RPMI8226 (cell line): ENCODE measurements at regions not wholly inside any gene's neighbourhood (a gene's known extent, or its start where the extent isn't known, plus 50 kb on each side); places are given as distances from the start of the nearest gene placed in this dataset.

Source experiments
- DNase-seq: peaks from one replicate; pipeline ENCODE4 v3.0.0-alpha.2; 2015

DNA sequence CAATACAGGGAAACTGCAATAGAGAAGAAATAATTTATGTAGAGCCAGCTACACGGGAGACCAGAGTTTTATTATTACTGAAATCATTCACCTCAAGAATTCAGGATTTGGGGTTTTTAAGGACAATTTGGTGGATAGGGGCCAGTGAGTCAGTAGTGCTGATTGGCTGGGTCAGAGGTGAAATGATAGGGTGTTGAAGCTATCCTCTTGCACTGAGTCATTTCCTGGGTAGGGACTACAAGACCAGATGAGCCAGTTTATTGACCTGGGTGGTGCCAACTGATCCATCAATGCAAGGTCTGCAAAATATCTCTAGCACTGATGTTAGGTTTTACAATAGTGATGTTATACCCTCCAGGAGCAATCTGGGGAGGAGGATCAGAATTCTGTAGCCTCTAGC lies 486.3 kb downstream of the LRIG3 start:
- DNase-seq: no peak

DNA sequence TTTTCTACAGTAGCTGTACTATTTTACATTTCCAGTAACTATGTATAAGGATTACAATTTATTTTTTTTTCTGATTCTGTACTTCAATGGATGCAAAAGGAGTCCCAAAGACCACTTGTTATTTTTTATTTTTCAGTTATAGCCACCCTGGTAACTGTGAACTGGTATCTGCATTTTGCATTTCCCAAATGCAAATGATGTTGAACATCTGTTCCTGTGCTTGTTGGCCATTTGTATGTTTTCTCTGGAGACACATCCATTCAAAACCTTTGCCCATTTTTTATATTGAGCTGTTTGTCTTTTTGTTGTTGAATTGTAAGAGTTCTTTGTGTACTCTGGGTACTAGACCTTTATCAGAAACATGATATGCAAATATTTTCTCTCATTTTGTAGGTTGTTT lies 485.6 kb downstream of the LRIG3 start:
- DNase-seq: no peak

DNA sequence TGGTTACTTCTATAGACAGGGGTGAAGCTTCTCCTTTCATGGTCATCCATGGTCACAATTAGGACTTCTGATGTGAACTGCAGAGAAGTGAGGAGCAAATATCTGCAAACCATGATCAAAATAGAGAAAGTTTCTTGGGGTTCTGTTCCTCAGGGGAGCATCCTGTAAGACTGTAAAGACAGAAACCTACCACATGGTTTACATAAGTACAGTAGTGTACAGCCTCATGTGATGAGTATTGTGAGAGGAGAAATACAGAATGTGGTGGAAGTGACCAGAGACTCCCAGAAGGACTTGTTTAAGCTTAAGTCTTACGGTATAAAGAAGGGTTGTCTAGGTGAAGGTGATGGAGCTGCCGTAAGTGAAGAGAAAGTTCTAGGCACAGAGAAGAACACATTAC lies 484.7 kb downstream of the LRIG3 start:
- DNase-seq: no peak

DNA sequence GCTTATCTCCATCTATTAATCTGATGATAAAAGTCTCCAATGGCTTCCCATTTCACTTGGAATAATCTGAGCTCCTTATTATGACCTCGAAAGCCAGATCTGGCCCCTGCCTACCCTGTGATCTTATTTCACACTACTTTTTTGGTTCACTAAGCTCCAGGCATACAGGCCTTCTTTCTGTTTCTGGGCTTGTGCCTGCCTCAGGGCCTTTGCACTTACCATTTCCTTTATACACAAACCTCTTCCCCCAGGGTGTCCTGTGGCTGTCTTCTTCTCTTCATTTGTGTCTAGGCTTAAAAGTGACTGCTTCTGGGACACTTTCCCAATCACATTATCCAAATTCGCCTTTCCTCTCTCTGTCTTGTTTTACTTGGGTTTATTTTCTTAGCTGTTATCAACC lies 478.8 kb downstream of the LRIG3 start:
- DNase-seq: no peak

DNA sequence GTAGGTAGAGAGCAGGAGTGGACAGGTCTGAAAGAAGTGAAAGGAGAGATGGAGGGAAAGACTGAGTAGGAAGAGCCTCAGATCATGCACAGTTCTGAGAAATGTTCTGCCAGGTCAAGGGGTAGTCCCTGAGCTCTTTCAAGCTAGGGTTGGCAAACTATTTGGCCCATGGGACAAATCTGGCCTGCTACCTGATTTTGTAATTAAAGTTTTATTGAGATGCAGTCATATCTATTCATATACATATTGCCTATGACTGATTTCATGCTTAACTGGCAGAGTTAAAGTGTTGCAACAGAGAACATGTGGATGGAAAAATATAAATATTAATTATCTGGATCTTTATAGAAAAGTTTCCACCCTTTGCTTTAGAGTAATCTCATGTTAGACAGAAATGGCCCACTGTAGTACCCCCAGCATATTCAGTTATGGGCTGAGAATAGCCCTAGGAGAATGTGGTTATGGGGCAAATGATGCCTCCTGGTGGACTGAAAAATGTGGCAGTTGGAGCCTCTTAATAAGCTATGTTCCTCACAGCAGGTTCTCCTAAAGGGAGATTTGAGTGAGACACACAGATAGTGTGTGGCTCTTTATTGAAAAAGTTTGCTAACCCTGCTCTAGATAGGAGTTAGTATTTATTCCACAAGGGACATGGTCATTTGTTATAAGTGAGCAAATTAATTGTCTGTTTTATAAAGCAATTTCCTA lies 476.9 kb downstream of the LRIG3 start:
- DNase-seq: peak; percentile 26

DNA sequence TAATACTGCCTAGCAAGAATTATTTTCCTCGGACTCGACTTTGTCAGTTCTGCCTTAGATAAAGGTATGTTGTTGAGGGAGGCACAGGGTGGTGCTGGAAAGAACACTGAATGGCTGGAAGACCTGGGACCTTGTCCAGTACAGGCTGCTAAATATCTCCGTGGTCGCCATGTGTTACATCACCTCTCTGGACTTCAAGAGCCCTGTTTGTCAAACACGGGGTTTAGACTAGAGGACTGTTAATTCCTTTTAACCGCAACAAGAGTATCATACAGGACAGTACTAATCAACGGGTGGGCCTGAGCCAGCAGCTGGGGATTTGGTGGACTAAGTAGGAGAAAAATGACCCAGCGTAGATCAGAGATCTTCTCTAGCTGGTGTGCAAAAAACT lies 476.3 kb downstream of the LRIG3 start:
- no peak for DNase-seq

DNA sequence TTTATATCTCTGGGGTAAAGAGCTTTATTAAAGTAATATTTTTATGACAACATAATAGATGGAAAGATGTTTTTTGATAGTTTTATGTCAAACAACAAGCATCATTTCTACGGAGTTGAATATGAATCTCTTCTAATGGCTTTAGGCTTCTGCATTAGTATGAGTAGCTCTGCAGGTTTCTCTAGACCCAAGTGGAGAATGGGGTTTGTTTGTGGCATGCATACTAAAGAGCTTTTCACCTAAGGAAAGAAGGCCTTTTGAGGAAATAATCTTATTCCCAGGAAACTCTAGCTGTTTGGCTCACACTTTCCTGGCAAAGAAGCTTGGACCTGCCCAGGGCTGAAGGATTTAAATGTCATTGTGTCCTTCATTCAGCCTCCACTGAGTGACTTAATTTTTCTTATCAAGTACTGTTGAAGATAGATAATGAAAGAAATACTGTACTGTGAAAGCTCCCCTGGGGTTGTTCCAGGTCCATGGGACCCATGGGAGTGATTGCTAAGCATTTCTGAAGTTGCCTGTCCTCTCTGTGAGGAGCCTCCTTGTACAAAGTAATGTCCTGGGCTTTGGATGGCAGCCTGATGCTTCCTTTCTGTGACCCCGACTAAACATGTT lies 469.3 kb downstream of the LRIG3 start:
- DNase-seq: no peak

DNA sequence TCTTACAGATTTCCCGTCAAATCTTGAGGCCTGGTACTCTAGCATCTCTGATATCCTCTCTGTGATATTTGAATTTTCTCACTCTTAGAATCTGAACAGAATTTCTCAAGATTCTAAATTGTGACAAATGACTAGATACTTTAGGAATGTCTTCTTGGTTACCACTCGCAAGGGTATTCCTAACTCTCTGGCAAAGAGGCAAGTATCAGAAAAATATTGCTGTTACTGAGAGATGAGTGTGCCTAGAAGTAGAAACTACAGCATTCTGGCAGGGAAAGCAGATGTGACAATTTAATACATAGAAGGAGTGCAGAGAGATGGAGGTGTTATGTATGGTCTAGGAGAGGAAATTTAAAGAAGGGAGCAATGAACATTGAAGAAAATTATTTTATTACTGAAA lies 467.8 kb downstream of the LRIG3 start:
- DNase-seq: no peak

DNA sequence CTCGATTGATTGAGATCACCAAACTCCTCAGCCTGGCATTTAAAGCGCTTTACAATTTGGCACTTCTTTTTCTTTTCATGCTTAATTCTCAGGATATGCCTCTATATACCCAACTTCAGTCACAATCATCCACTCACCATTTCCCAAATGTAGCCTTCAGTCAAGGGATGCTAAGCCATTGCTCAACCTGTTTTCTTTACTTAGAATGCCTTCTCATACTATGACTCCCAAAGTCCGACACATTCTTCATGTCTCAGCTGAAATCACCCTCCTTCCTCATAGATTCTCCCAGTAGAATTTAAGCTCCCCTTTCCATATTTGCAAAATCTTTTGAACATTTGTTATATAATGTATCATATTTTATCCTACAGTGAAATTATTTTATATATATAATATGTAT lies 467.0 kb downstream of the LRIG3 start:
- no peak for DNase-seq

DNA sequence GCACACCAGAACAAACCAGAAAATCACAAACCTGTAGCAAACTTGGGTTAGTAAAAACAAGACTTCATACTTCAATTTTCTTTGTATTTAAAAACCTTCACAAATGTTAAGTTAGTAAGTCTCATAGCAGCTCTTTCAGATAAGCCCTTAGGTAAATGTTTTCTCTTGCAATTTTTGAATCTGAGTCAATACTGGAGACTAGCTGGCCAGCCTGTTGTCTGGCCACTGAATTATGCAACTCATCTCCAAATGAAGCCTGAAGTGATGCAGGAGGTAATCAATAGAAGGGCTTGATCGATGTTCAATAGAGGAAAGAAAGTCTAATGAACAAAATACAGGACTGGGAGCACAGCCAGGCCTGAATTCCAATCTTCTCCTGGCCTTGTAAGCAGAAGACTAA lies 465.2 kb downstream of the LRIG3 start:
- no peak for DNase-seq

DNA sequence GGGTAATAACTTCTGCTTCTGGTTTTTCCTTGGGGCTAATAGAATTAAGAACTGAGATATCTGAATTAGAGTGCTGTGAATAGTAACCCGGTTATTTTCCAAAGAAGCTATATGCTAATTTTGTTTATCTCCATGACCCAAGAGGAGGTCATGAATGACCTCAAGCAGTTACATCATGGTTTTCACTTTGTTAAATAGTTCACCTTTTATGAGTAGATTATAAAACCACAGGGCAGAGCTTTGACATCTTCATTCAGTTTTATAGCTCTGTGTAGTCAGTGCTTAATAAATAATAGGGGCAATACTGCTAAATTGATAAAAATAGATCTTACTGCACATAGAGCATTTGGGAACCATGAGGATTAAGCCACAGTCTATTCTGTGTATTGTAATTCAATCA lies 462.2 kb downstream of the LRIG3 start:
- no peak for DNase-seq

DNA sequence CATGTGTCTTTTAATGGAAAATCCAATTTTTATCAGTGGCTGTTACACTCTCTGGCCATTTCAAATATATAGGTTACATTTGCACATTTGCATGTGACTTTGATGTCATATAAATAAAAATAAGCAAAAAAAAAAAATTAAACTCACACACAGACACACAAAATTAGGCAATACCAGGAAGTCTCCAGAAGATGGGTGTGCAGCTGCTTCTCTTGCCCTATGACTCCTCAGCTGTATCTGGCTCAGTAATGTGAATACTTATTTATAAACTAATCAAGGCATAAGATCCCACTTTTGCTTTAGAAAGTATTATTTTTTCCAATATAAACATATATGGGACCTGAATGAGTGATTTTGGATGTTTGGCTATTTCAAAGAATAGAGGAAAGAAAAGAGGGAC lies 461.1 kb downstream of the LRIG3 start:
- DNase-seq: no peak

DNA sequence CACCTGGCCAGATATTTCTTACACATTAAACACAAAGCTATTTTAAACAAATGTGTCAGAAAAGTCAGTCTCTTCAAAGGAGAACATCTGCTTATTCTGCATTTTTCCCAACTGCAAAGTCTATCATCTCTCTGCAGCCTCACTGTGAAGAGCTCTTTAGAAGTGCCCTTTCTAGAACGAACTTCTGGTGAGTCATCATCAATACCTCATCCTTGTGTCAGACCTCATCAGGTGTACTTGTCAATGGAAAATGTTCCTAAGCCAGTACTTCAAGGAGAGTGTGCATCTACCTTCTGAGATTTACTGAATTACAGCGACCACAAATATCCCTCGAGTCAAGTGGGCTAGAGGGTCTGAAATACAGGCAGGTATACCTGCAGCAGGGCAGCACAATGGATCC lies 457.3 kb downstream of the LRIG3 start:
- DNase-seq: no peak

DNA sequence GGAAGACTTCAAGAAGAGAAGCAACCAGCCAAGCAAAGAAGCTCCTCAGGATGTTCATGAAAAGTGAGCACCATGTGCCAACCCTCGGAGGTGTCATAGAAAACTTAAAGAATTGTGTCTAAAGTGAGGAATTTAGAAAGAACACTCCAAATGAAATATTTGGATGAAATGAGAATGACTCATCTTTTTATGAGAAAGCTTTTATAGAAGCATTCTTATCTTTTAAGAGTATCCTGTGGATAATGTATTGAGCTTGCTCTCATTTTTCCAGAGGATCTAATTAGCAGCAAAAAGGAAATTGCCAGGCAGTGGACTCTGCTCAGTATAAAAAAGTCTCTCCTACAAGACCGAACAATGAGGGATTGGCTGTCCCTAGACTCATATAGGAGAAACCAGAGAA lies 454.9 kb downstream of the LRIG3 start:
- no peak for DNase-seq

DNA sequence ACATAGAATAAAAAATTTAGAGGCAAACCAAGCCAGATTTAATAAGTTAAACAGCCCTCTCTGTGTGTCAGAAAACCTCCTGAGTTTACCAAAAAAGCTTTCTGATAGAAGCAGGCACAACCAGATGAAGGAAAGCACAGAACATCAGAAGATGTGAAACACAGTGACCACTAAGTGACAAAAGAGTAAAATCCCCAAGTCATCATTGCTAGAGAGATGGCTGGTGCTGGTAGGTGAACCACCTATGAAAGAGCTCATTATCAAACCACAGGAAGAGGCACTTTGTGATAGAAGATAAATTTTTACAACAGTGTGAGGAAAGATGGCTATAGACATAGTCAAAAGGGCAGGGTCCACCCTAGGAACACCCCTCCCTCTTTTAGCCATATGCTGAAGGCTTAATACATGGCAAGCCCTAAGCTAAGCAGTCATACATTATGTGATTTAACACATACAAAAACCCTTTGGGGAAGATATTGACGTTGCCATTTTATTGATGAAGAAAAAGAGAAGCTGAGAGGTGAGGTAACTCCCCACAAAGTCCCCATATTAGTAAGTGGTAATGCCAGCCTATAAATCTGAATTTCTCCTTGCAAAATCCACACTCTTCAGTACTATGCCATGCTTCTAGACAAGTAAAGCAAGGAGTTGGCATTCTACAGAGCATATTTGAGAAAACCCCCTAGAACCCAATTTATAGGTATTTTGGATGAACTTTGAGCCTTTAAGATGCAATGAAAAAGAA lies 449.9 kb downstream of the LRIG3 start:
- no peak for DNase-seq

DNA sequence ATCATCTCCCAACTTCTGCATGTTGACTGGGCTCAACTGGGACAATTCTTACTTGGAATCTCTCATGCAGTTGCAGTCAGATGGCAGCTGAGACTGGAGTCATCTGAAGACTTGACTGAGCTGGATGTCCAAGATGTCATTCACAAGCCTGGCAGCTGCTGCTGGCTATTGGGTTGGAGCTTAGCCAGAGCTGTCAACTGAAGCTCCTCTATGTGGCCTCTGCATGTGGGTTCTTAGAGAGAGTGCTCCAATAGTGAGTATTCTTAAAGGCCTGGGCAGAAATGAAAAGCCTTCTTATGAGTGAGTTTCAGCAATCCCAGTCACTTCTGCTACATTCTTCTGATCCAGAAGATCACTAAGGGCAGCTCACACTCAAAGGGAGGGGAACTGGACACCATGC lies 440.9 kb downstream of the LRIG3 start:
- no peak for DNase-seq

DNA sequence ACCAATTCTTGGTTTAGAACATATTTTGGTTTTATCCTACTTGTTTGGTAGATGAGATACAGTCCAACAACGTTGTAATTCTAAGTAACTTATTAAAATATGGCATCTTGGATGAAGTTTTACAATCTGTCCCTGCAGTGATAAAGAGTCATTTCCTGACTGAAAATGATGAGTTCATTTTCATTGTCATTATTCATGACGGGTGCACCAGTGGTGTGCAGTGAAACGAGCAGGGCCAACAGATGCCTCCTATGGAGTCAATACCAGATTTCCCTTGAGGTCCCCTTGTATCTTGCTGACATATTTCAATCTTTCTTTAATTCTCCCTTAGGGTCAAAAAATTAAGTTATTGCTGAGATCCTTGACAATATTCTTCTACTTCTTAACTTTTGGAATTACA lies 438.5 kb downstream of the LRIG3 start:
- DNase-seq: no peak

DNA sequence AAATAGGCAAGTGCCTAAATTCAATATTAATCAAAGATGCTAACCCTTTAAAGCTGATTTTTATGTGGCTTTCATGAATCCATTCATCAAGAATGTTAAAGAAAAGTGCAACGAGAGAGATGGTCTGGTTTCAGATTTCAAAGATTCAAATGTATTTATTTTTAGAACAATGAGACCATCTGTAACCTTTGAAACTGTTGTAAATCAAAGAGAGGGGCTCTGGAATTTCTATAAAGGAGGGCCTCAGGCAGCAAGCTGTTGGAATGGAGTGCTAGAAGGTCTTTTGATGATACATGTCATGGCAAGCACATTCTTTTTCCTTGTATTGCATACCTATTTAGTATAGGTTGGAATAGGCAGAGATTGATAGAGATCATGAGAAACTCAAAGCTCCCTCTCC lies 433.0 kb downstream of the LRIG3 start:
- no peak for DNase-seq

DNA sequence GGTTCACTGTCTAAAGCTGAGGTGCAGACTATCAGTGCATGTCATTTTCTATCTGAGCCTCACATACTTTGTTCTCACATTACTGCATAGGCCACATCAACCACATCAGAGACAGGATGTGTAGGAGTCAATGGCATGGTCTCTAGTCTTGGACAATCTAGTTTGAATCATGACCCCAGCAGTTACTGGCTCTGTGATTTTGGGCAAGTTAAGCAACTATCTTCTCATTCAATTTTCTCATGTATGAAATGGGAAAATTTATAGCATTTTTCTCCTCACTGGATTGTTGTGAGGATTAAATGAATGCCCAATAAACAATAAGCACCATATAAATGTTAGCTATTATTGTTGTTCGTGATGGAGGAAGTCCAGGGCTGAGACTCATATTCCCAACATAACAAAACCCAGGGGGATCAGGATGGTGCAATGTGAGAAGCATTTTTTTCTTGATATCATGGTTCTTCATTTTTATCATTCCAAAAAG lies 432.6 kb downstream of the LRIG3 start:
- no peak for DNase-seq

DNA sequence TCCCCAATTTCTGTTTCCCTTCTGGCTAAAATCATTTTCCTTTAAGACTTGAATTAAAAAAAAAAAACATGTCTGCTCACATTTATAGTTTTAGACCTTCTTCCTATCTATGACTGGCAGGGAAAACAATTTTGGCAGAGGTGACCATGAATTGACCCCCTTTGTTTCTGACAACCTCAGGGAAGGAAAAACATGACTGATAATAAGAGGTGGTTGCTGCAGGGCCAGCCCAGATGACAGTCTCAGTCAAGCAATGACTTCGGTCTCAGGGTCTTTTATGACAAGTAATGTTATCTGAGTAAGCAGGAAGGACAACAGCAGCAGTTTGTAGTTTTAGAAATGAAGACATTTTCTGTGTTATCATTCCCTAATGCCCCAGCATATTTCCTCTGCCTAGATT lies 430.9 kb downstream of the LRIG3 start:
- DNase-seq: no peak

DNA sequence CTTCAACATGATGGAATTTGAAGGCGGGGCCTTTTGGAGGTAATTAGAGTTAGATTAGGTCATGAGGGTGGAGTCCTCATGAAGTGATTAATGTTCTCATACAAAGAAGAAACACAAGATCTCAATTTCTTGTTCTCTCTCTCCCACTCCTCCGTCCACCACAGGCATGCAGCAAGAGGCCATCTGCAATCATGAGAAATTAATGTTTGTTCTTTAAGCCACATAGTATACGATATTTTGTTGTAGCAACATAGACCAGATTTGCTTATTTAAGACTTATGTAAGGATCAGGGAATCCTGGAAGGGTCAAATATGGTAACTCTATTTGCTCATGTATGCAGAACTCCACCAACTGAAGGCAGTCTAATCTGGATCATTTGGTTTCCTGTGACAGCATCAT lies 429.0 kb downstream of the LRIG3 start:
- no peak for DNase-seq

DNA sequence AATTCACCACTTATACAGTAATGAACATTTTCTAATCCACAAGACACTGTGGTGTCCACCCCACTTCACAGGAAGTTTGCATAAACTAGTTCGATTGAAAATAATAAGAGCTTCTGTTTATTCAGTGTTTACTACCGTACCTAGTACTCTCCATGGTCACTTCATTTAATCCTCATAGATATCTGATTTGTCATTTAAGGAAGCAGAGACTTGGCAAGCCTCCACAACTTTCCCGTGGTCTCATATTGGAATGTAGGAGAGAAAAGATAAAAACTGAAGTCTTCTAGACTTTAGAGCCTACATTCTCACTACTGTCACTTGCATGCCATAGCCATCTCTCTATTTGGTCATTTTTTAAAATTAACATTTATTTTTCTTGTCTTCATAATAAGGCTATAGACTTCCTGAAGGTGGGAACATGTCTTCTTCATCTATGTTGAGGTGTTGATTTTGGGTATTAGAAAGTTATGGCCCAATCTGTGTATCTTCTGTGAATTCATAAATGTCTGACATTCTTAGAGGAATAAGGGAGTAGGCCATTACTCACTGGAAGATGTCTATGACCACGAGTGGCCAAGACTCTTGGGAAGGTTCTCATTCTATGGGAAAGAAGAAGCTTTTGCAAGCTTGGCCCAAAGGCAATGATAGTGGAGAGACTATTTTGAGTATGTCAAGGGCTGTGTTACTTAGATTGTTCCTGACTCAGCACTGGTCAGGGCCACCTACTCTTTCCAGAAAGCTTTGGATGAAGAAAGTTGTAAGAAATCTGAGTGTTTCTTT lies 423.7 kb downstream of the LRIG3 start:
- DNase-seq: no peak

DNA sequence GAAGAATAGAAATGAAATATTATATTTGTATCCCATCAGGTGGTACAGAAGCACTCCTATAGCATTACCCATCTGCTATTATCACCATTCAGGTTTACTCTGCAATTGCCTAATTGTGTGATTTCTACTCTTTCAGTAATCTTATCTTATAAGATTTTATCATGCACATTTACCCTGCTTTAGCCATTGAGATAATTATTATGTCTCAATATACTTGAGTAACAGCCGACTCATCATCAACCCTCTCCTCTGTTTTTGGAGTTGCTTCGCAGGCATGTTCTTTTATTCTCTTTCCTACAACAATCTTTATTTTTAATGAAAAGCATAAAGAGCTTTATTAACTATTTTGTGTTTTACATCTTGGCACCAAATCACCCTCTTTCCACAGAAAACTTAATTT lies 419.9 kb downstream of the LRIG3 start:
- DNase-seq: no peak

DNA sequence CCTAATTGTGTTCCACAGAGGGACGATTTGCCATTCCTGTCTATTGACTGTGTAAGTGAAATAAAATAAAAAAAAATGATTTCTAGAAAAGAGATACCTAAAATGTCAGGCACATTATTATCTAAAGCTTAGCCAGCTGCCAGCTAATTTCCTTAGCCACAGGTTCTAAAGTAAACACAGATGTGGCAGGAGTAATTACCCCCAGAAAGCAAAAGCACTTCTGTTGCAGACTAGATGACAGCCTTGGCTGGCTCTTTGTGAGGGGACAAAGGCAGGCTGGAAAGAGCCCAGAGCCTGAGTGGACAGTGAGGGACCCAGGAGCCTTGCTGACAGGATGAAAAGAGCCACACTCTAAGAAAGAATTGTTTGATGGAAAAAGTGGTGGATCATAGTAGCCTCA lies 418.1 kb downstream of the LRIG3 start:
- DNase-seq: peak; percentile 4
